Lower leg skin (tissue), 3 donors: ENCODE measurements at regions not wholly inside any gene's neighbourhood (a gene's known extent, or its start where the extent isn't known, plus 50 kb on each side); places are given as distances from the start of the nearest gene placed in this dataset.

ENCODE experiments used
- POLR2A ChIP-seq, 2 donors: fragments of 450-650 bp; IDR thresholded peaks; one replicate each; pipeline ENCODE4 v1.6.1; 2016 to 2017; ENCODE audit warnings: antibody characterized with exemption in 2 of 2, mild to moderate bottlenecking in 1 of 2, moderate library complexity in 1 of 2
- TF ChIP-seq, protein P1 (sequence below), 3 donors: fragments of 450-650 bp; IDR thresholded peaks; one replicate each; pipeline ENCODE4 v1.5.1; 2016; ENCODE audit warnings: antibody characterized with exemption in 3 of 3, mild to moderate bottlenecking in 3 of 3, moderate library complexity in 2 of 3

- TF ChIP-seq, protein P1, sequence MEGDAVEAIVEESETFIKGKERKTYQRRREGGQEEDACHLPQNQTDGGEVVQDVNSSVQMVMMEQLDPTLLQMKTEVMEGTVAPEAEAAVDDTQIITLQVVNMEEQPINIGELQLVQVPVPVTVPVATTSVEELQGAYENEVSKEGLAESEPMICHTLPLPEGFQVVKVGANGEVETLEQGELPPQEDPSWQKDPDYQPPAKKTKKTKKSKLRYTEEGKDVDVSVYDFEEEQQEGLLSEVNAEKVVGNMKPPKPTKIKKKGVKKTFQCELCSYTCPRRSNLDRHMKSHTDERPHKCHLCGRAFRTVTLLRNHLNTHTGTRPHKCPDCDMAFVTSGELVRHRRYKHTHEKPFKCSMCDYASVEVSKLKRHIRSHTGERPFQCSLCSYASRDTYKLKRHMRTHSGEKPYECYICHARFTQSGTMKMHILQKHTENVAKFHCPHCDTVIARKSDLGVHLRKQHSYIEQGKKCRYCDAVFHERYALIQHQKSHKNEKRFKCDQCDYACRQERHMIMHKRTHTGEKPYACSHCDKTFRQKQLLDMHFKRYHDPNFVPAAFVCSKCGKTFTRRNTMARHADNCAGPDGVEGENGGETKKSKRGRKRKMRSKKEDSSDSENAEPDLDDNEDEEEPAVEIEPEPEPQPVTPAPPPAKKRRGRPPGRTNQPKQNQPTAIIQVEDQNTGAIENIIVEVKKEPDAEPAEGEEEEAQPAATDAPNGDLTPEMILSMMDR (IDR thresholded peaks at IDR 0.05) = no peak
- no peak for TF ChIP-seq POLR2A (IDR thresholded peaks at IDR 0.05)
Observed at GRCh38 chr12:124437121-124437520, 130.3 kb downstream of the NCOR2 start.
